SK-N-SH (cell line): ENCODE measurements at regions not wholly inside any gene's neighbourhood (a gene's known extent, or its start where the extent isn't known, plus 50 kb on each side); places are given as distances from the start of the nearest gene placed in this dataset.

Experiments used
- CTCF ChIA-PET: fragments of 300-600, 350-600 bp; formaldehyde crosslinking; extraction: SDS; loops from one replicate; lab custom pipeline; 2021; lab: Yijun Ruan, JAX
- POLR2A ChIA-PET: fragments of 350-600 bp; sonication (Branson Sonifier 250); formaldehyde crosslinking; extraction: SDS; loops from one replicate; lab custom pipeline; 2020; ENCODE audit warnings: antibody characterized with exemption, inconsistent platforms; lab: Yijun Ruan, JAX
- DNase-seq: peaks from one replicate; pipeline ENCODE4 v3.0.0; 2012
- H2AFZ ChIP-seq: fragments of 200-600 bp; sonication (generic); 2 replicates; pipeline ENCODE4 v1.8.1; 2016; ENCODE audit warnings: antibody characterized with exemption, mild to moderate bottlenecking, low read depth
- H3F3A ChIP-seq: fragments of 200-600 bp; sonication (generic); replicated peaks from 2 replicates; pipeline ENCODE3; 2016; ENCODE audit warnings: antibody characterized with exemption, mild to moderate bottlenecking; ENCODE audit not compliant: insufficient read depth
- H3K27ac ChIP-seq, 2 experiments: fragments of 200-500 bp in 1 of 2; fragments of 200-600 bp in 1 of 2; sonication (Bioruptor generic) in 1 of 2; sonication (generic), shearing (Covaris generic) in 1 of 2; 2 replicates each; pipeline versions ENCODE4 v1.5.1 to v1.6.1; 2014 to 2016; ENCODE audit warnings: low read depth in 2 of 2, inconsistent platforms in 1 of 2, low read length in 1 of 2, mild to moderate bottlenecking in 1 of 2, mixed read lengths in 1 of 2
- H3K27me3 ChIP-seq: fragments of 200-600 bp; sonication (generic), shearing (Covaris generic); 2 replicates; pipeline ENCODE4 v1.6.1; 2016; ENCODE audit warnings: mixed run types; ENCODE audit not compliant: insufficient read depth
- H3K36me3 ChIP-seq, 2 experiments: fragments of 200-500 bp in 1 of 2; fragments of 200-600 bp in 1 of 2; sonication (Bioruptor generic) in 1 of 2; sonication (generic) in 1 of 2; replicated peaks in 1 of 2; 2 replicates each; pipeline versions ENCODE3 to v1.5.1; 2014 to 2016; ENCODE audit warnings: low read length in 1 of 2, mild to moderate bottlenecking in 1 of 2; ENCODE audit not compliant: insufficient read depth in 2 of 2, control insufficient read depth in 1 of 2
- H3K4me1 ChIP-seq, 2 experiments: fragments of 200-500 bp in 1 of 2; fragments of 200-600 bp in 1 of 2; sonication (Bioruptor generic) in 1 of 2; sonication (generic), shearing (Covaris generic) in 1 of 2; 2 replicates each; pipeline versions ENCODE4 v1.5.1 to v1.6.1; 2014 to 2016; ENCODE audit warnings: low read depth in 1 of 2, low read length in 1 of 2, mixed run types in 1 of 2; ENCODE audit not compliant: insufficient read depth in 2 of 2, control insufficient read depth in 1 of 2
- H3K4me2 ChIP-seq: fragments of 200-600 bp; sonication (generic), shearing (Covaris generic); 2 replicates; pipeline ENCODE4 v1.6.1; 2017; ENCODE audit warnings: mixed run types
- H3K4me3 ChIP-seq, 2 experiments: fragments of 200-500 bp in 1 of 2; fragments of 200-600 bp in 1 of 2; sonication (Bioruptor generic) in 1 of 2; sonication (generic), shearing (Covaris generic) in 1 of 2; 2 replicates each; pipeline versions ENCODE4 v1.5.1 to v1.8.1; 2014 to 2016; ENCODE audit warnings: low read depth in 2 of 2, inconsistent platforms in 1 of 2, low read length in 1 of 2, mild to moderate bottlenecking in 1 of 2, mixed read lengths in 1 of 2, moderate library complexity in 1 of 2
- H3K79me2 ChIP-seq: fragments of 200-600 bp; sonication (generic); 2 replicates; pipeline ENCODE4 v1.8.1; 2017; ENCODE audit warnings: mild to moderate bottlenecking; ENCODE audit not compliant: insufficient read depth
- H3K9ac ChIP-seq: fragments of 200-600 bp; sonication (generic); 2 replicates; pipeline ENCODE4 v1.6.1; 2017; ENCODE audit warnings: mixed run types
- H3K9me2 ChIP-seq: fragments of 200-600 bp; sonication (generic); 2 replicates; pipeline ENCODE4 v1.6.1; 2017; ENCODE audit warnings: mixed run types
- H3K9me3 ChIP-seq: fragments of 200-600 bp; sonication (generic); 2 replicates; pipeline ENCODE4 v1.6.1; 2017; ENCODE audit warnings: mixed run types, mild to moderate bottlenecking, moderate library complexity
- H4K20me1 ChIP-seq: fragments of 200-600 bp; sonication (generic); 2 replicates; pipeline ENCODE4 v1.6.1; 2017; ENCODE audit warnings: mild to moderate bottlenecking, mixed run types; ENCODE audit not compliant: insufficient read depth
- CTCF ChIP-seq: fragments of 200-600 bp; sonication (generic); IDR thresholded peaks from 2 replicates; pipeline ENCODE4 v1.6.1; 2017; ENCODE audit warnings: antibody characterized with exemption, mild to moderate bottlenecking, moderate library complexity
- ELF1 ChIP-seq: IDR thresholded peaks from 2 replicates; pipeline ENCODE4 v1.4.0; 2012
- EP300 ChIP-seq, 2 experiments: IDR thresholded peaks; 2 replicates each; pipeline versions ENCODE4 v1.4.0 to v1.6.1; 2012; ENCODE audit warnings: borderline replicate concordance in 1 of 2, low read depth in 1 of 2, low read length in 1 of 2
- EZH2phosphoT487 ChIP-seq: fragments of 200-600 bp; sonication (generic); IDR thresholded peaks from 2 replicates; pipeline ENCODE4 v1.6.1; 2017; ENCODE audit warnings: low read depth, mixed run types, mild to moderate bottlenecking, antibody characterized with exemption, moderate library complexity, borderline replicate concordance
- FOXJ3 ChIP-seq: sonication (generic); formaldehyde crosslinking; IDR thresholded peaks from 2 replicates; pipeline ENCODE4 v1.5.1; 2020; ENCODE audit warnings: mild to moderate bottlenecking, missing genetic modification reagents
- GATA2 ChIP-seq: sonication (generic); formaldehyde crosslinking; IDR thresholded peaks from 2 replicates; pipeline ENCODE4 v1.5.0; 2020; ENCODE audit warnings: mild to moderate bottlenecking, missing genetic modification reagents
- IRF3 ChIP-seq: fragments of 150-350 bp; IDR thresholded peaks from 2 replicates; pipeline ENCODE4 v1.6.1; 2016; ENCODE audit warnings: mild to moderate bottlenecking, low read depth, low read length
- MEF2A ChIP-seq: IDR thresholded peaks from 2 replicates; pipeline ENCODE4 v1.4.0; 2012; ENCODE audit warnings: low read depth, borderline replicate concordance
- RAD21 ChIP-seq: IDR thresholded peaks from 2 replicates; pipeline ENCODE4 v1.6.1; 2012; ENCODE audit warnings: mild to moderate bottlenecking, low read length
- RCOR1 ChIP-seq: fragments of 150-350 bp; IDR thresholded peaks from 2 replicates; pipeline ENCODE4 v1.6.1; 2017; ENCODE audit warnings: antibody characterized with exemption, low read length
- SMC3 ChIP-seq: IDR thresholded peaks from 2 replicates; pipeline ENCODE4 v1.6.1; 2012; ENCODE audit warnings: low read depth, low read length, improper control_type of control experiment
- TAF1 ChIP-seq: IDR thresholded peaks from 2 replicates; pipeline ENCODE4 v1.6.1; 2012; ENCODE audit warnings: low read depth, mild to moderate bottlenecking, low read length, moderate library complexity, borderline replicate concordance
- TCF12 ChIP-seq: IDR thresholded peaks from 2 replicates; pipeline ENCODE4 v1.4.0; 2012
- TEAD4 ChIP-seq: IDR thresholded peaks from 2 replicates; pipeline ENCODE4 v1.4.0; 2012; ENCODE audit warnings: mild to moderate bottlenecking, borderline replicate concordance; ENCODE audit not compliant: insufficient read depth
- USF2 ChIP-seq: fragments of 150-350 bp; IDR thresholded peaks from 2 replicates; pipeline ENCODE4 v1.6.1; 2017; ENCODE audit warnings: antibody characterized with exemption, low read length, low read depth, borderline replicate concordance
- YY1 ChIP-seq: IDR thresholded peaks from 2 replicates; pipeline ENCODE4 v1.4.0; 2012; ENCODE audit warnings: low read depth, mild to moderate bottlenecking
- WGBS: methylation state at CpG from one replicate; pipeline ENCODE4 v1.1.6; 2017; ENCODE audit warnings: low lambda C conversion rate; 5-methylcytosine and 5-hydroxymethylcytosine counted together
- TF ChIP-seq, protein P1 (sequence below): IDR thresholded peaks from 2 replicates; pipeline ENCODE4 v1.4.0; 2012; ENCODE audit warnings: low read depth, borderline replicate concordance

GRCh38 chr7:136693166-136694119, 175.0 kb upstream of the CHRM2 start:
- no peaks in the 10 kb centered on the region for H3K9me2 ChIP-seq
- ChIA-PET POLR2A (interaction anchor here (0.7 kb wide), 1 partner anchor 283 kb away, joined by 3 read pairs; no protein-coding TSS in a partner anchor), CTCF (interaction anchor here (1.4 to 1.5 kb wide), 3 partner anchors 14 to 36 kb away, joined by 3 to 4 read pairs (median 4); no protein-coding TSS in a partner anchor)
- H3K27me3 ChIP-seq: no peaks in the 10 kb centered on the region
- WGBS: 3% methylated on average over 4 of the region's 4 CpGs
- DNase-seq: peak; percentile 49
- no peaks in the 10 kb centered on the region for H3K79me2 ChIP-seq
- H3K4me2 ChIP-seq: no peak overlapping the region
- peak overlapping the region in 1 of 2 experiments; percentile 62; a peak in 2 of 4 replicates for H3K27ac ChIP-seq
- H3F3A ChIP-seq: no peaks in the 10 kb centered on the region
- H3K36me3 ChIP-seq: no peaks in the 10 kb centered on the region
- TF ChIP-seq TEAD4: no peak
- TF ChIP-seq, protein P1, sequence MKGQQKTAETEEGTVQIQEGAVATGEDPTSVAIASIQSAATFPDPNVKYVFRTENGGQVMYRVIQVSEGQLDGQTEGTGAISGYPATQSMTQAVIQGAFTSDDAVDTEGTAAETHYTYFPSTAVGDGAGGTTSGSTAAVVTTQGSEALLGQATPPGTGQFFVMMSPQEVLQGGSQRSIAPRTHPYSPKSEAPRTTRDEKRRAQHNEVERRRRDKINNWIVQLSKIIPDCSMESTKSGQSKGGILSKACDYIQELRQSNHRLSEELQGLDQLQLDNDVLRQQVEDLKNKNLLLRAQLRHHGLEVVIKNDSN: no peak
- TF ChIP-seq TCF12: peak; percentile 14; the same call in 1 of the 2 replicates
- no peak for TF ChIP-seq MEF2A
- peak; percentile 89 for TF ChIP-seq GATA2 (CRISPR knock-in tag)
- peak in 1 of 2 experiments; percentile 89; a peak in 2 of 4 replicates for TF ChIP-seq EP300 (IDR thresholded peaks at IDR 0.05; ENCODE audit: borderline replicate concordance in 1 of 2, low read depth in 1 of 2, low read length in 1 of 2)
- TF ChIP-seq RCOR1: peak; percentile 59
- TF ChIP-seq FOXJ3 (CRISPR knock-in tag): peak; percentile 66
- TF ChIP-seq RAD21: peak; percentile 29; the same call in 1 of the 2 replicates
- H3K4me1 ChIP-seq: peaks cover 0 to 32% of the 10 kb centered on the region in 2 experiments; a peak in 2 of 4 replicates
- H2AFZ ChIP-seq: no peak overlapping the region
- no peaks in the 10 kb centered on the region; the same call in 1 of the 2 replicates for H3K9me3 ChIP-seq
- H3K4me3 ChIP-seq: no peak overlapping the region
- no peak overlapping the region for H3K9ac ChIP-seq
- H4K20me1 ChIP-seq: no peaks in the 10 kb centered on the region

GRCh38 chr7:136692221-136692620, 176.2 kb upstream of the CHRM2 start:
- peak overlapping the region in 1 of 2 experiments; percentile 56; a peak in 2 of 4 replicates for H3K27ac ChIP-seq
- no peaks in the 10 kb centered on the region for H3K27me3 ChIP-seq
- peaks cover 0 to 20% of the 10 kb centered on the region in 2 experiments; a peak in 2 of 4 replicates for H3K4me1 ChIP-seq
- H2AFZ ChIP-seq: no peak overlapping the region
- 11% methylated on average over 3 of the region's 3 CpGs for WGBS
- H3K9me3 ChIP-seq: no peaks in the 10 kb centered on the region; the same call in 1 of the 2 replicates
- no peaks in the 10 kb centered on the region for H3K79me2 ChIP-seq
- no peak overlapping the region for H3K4me3 ChIP-seq
- H4K20me1 ChIP-seq: no peaks in the 10 kb centered on the region
- no peaks in the 10 kb centered on the region for H3K9me2 ChIP-seq
- H3K36me3 ChIP-seq: no peaks in the 10 kb centered on the region
- TF ChIP-seq ELF1 (no peak), TEAD4 (no peak), EP300 (IDR thresholded peaks at IDR 0.05; ENCODE audit: borderline replicate concordance in 1 of 2, low read depth in 1 of 2, low read length in 1 of 2) (peak in 1 of 2 experiments; percentile 26; a peak in 1 of 4 replicates), IRF3 (no peak), CTCF (no peak), YY1 (no peak), TAF1 (no peak), USF2 (no peak), SMC3 (no peak), FOXJ3 (CRISPR knock-in tag) (peak; percentile 54; the same call in 1 of the 2 replicates), GATA2 (CRISPR knock-in tag) (peak; percentile 36; the same call in 1 of the 2 replicates), RCOR1 (peak; percentile 56; the same call in 1 of the 2 replicates), EZH2phosphoT487 (no peak)
- TF ChIP-seq, protein P1: no peak
- ChIA-PET CTCF (interaction anchor here (0.8 to 1.4 kb wide), 6 partner anchors 26 to 900 kb away, joined by 3 to 4 read pairs (median 3); no protein-coding TSS in a partner anchor), POLR2A (no interaction called here)
- H3K9ac ChIP-seq: no peak overlapping the region
- no peak for DNase-seq
- no peak overlapping the region for H3K4me2 ChIP-seq
- H3F3A ChIP-seq: no peaks in the 10 kb centered on the region
